ENCODE measurements at regions not wholly inside any gene's neighbourhood (a gene's known extent, or its start where the extent isn't known, plus 50 kb on each side); places are given as distances from the start of the nearest gene placed in this dataset.

DNA sequence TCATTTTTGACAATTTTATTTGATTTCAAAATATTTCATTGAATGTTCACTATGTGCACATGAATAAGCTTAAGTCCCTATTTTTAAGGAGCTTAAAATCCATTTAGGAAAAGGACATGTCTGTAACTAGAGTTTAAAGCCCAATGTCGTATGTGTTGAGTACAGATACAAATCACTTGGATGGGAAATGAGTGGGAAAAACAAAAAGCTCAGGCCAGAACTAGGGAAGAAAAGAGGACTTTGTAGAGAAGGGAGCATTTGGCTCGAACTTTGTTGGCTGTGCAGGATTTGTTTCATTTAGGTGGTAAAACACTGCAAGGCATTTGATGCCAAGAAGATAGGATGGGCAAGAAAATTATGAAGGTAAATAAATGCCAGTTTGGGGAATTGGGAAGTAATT, 653.1 kb upstream of the KCNMB2 start:
- TF ChIP-seq EZH2 (IDR thresholded peaks at IDR 0.05; ENCODE audit: borderline replicate concordance, low read depth, low read length, poor library complexity, severe bottlenecking) = no peak
- TF ChIP-seq, protein P1, sequence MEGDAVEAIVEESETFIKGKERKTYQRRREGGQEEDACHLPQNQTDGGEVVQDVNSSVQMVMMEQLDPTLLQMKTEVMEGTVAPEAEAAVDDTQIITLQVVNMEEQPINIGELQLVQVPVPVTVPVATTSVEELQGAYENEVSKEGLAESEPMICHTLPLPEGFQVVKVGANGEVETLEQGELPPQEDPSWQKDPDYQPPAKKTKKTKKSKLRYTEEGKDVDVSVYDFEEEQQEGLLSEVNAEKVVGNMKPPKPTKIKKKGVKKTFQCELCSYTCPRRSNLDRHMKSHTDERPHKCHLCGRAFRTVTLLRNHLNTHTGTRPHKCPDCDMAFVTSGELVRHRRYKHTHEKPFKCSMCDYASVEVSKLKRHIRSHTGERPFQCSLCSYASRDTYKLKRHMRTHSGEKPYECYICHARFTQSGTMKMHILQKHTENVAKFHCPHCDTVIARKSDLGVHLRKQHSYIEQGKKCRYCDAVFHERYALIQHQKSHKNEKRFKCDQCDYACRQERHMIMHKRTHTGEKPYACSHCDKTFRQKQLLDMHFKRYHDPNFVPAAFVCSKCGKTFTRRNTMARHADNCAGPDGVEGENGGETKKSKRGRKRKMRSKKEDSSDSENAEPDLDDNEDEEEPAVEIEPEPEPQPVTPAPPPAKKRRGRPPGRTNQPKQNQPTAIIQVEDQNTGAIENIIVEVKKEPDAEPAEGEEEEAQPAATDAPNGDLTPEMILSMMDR (conservative IDR thresholded peaks at IDR 0.05; ENCODE audit: low read depth, low read length) = no peak

Measured in A673 (cell line).